GM21390 (cell line): ENCODE measurements at regions not wholly inside any gene's neighbourhood (a gene's known extent, or its start where the extent isn't known, plus 50 kb on each side); places are given as distances from the start of the nearest gene placed in this dataset.

Source experiments
- ATAC-seq: cut with Tn5 transposase; IDR thresholded peaks from one replicate; pipeline ENCODE4 v1.9.1; 2021; ENCODE audit not compliant: unreplicated experiment

- ATAC-seq: no peak
Observed at GRCh38 chr12:88957358-88957757, 377.1 kb upstream of the KITLG start.

GRCh38 chr12:88955531-88955930 is 375.3 kb upstream of the KITLG start:
- ATAC-seq: no peak

GRCh38 chr12:88953029-88953586 is 372.8 kb upstream of the KITLG start:
- ATAC-seq: no peak

- ATAC-seq: no peak
Observed at GRCh38 chr12:88952562-88952942, 372.3 kb upstream of the KITLG start.

GRCh38 chr12:88951860-88952561 is 371.7 kb upstream of the KITLG start:
- no peak for ATAC-seq

- no peak for ATAC-seq
Observed at GRCh38 chr12:88951177-88951576, 370.9 kb upstream of the KITLG start.

GRCh38 chr12:88947486-88948043 is 367.3 kb upstream of the KITLG start:
- no peak for ATAC-seq

- ATAC-seq: peak; percentile 57
Observed at GRCh38 chr12:88946372-88946997, 366.2 kb upstream of the KITLG start.

GRCh38 chr12:88945051-88945732 is 364.9 kb upstream of the KITLG start:
- ATAC-seq: no peak

- no peak for ATAC-seq
Observed at GRCh38 chr12:88944397-88944796, 364.1 kb upstream of the KITLG start.

GRCh38 chr12:88940854-88941253 is 360.6 kb upstream of the KITLG start:
- no peak for ATAC-seq

- ATAC-seq: no peak
Observed at GRCh38 chr12:88935856-88936255, 355.6 kb upstream of the KITLG start.

GRCh38 chr12:88934163-88934747 is 354.0 kb upstream of the KITLG start:
- no peak for ATAC-seq

GRCh38 chr12:88932457-88932856 is 352.2 kb upstream of the KITLG start:
- no peak for ATAC-seq

GRCh38 chr12:88931598-88931997 is 351.3 kb upstream of the KITLG start:
- ATAC-seq: no peak

GRCh38 chr12:88925454-88925853 is 345.2 kb upstream of the KITLG start:
- ATAC-seq: no peak

- ATAC-seq: no peak
Observed at GRCh38 chr12:88924162-88924561, 343.9 kb upstream of the KITLG start.

GRCh38 chr12:88923631-88924030 is 343.4 kb upstream of the KITLG start:
- ATAC-seq: no peak

GRCh38 chr12:88922816-88923215 is 342.5 kb upstream of the KITLG start:
- ATAC-seq: no peak

- no peak for ATAC-seq
Observed at GRCh38 chr12:88921890-88922532, 341.7 kb upstream of the KITLG start.

GRCh38 chr12:88921434-88921833 is 341.2 kb upstream of the KITLG start:
- no peak for ATAC-seq
